HL-60 (cell line): ENCODE measurements at regions not wholly inside any gene's neighbourhood (a gene's known extent, or its start where the extent isn't known, plus 50 kb on each side); places are given as distances from the start of the nearest gene placed in this dataset.

Source experiments
- DNase-seq, 2 experiments: peaks; one replicate each; pipeline ENCODE4 v3.0.0-alpha.2; 2010 to 2020; ENCODE audit warnings: low read depth in 1 of 2, low spot score in 1 of 2
- H3K27ac ChIP-seq: fragments of 250-450 bp; sonication (Bioruptor Pico); replicated peaks from 2 replicates; pipeline ENCODE4 v1.5.1; 2020; ENCODE audit warnings: mild to moderate bottlenecking, moderate library complexity
- H3K27me3 ChIP-seq: fragments of 250-450 bp; sonication (Bioruptor Pico); 2 replicates; pipeline ENCODE4 v1.5.1; 2021; ENCODE audit warnings: mild to moderate bottlenecking, moderate library complexity; ENCODE audit not compliant: insufficient read depth, poor library complexity, severe bottlenecking
- H3K4me3 ChIP-seq: replicated peaks from 2 replicates; pipeline ENCODE4 v1.5.1; 2011; ENCODE audit warnings: mild to moderate bottlenecking, control low read depth, low read length; ENCODE audit not compliant: insufficient read depth
- GABPA ChIP-seq: IDR thresholded peaks from 2 replicates; pipeline ENCODE4 v1.6.1; 2012; ENCODE audit warnings: low read depth
- POLR2AphosphoS5 ChIP-seq: IDR thresholded peaks from 2 replicates; pipeline ENCODE4 v1.6.1; 2012; ENCODE audit warnings: low read depth
- SPI1 ChIP-seq: IDR thresholded peaks from 2 replicates; pipeline ENCODE4 v1.6.1; 2012; ENCODE audit warnings: low read depth, mild to moderate bottlenecking, borderline replicate concordance
- TF ChIP-seq, protein P1 (sequence below): IDR thresholded peaks from one replicate; pipeline ENCODE4 v1.5.1; 2011; ENCODE audit warnings: low read length, control low read depth, inconsistent platforms; ENCODE audit not compliant: insufficient read depth
- TF ChIP-seq, protein P2 (sequence below): IDR thresholded peaks from 2 replicates; pipeline ENCODE4 v1.6.1; 2012; ENCODE audit warnings: low read depth; ENCODE audit not compliant: insufficient replicate concordance

DNA sequence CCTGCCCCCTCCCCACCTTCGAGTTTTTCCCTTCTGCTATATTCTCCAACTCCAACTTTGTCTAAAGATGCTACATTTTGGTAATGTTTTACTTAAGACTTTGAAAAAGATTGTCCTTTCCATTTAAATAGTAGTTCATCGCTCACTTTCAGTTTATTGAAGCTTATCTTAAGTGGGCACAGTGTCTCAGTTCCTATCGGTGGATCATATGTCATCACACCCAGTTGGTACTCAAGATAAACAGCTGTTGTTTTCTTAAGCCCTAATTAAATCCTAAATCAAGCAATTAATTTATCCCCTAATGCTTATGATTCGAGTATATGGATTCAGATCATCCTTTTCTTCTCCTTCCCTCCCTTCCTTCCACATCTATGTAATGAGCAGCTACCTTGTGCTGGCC, 210.7 kb downstream of the TLE3 start:
- no peak for TF ChIP-seq GABPA
- no peak for TF ChIP-seq SPI1
- TF ChIP-seq POLR2AphosphoS5: no peak
- TF ChIP-seq, protein P1, sequence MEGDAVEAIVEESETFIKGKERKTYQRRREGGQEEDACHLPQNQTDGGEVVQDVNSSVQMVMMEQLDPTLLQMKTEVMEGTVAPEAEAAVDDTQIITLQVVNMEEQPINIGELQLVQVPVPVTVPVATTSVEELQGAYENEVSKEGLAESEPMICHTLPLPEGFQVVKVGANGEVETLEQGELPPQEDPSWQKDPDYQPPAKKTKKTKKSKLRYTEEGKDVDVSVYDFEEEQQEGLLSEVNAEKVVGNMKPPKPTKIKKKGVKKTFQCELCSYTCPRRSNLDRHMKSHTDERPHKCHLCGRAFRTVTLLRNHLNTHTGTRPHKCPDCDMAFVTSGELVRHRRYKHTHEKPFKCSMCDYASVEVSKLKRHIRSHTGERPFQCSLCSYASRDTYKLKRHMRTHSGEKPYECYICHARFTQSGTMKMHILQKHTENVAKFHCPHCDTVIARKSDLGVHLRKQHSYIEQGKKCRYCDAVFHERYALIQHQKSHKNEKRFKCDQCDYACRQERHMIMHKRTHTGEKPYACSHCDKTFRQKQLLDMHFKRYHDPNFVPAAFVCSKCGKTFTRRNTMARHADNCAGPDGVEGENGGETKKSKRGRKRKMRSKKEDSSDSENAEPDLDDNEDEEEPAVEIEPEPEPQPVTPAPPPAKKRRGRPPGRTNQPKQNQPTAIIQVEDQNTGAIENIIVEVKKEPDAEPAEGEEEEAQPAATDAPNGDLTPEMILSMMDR: no peak
- TF ChIP-seq, protein P2, sequence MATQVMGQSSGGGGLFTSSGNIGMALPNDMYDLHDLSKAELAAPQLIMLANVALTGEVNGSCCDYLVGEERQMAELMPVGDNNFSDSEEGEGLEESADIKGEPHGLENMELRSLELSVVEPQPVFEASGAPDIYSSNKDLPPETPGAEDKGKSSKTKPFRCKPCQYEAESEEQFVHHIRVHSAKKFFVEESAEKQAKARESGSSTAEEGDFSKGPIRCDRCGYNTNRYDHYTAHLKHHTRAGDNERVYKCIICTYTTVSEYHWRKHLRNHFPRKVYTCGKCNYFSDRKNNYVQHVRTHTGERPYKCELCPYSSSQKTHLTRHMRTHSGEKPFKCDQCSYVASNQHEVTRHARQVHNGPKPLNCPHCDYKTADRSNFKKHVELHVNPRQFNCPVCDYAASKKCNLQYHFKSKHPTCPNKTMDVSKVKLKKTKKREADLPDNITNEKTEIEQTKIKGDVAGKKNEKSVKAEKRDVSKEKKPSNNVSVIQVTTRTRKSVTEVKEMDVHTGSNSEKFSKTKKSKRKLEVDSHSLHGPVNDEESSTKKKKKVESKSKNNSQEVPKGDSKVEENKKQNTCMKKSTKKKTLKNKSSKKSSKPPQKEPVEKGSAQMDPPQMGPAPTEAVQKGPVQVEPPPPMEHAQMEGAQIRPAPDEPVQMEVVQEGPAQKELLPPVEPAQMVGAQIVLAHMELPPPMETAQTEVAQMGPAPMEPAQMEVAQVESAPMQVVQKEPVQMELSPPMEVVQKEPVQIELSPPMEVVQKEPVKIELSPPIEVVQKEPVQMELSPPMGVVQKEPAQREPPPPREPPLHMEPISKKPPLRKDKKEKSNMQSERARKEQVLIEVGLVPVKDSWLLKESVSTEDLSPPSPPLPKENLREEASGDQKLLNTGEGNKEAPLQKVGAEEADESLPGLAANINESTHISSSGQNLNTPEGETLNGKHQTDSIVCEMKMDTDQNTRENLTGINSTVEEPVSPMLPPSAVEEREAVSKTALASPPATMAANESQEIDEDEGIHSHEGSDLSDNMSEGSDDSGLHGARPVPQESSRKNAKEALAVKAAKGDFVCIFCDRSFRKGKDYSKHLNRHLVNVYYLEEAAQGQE: no peak
- H3K27me3 ChIP-seq: no peaks in the 10 kb centered on the region
- H3K4me3 ChIP-seq: no peak overlapping the region
- no peak overlapping the region for H3K27ac ChIP-seq
- DNase-seq: no peak

DNA sequence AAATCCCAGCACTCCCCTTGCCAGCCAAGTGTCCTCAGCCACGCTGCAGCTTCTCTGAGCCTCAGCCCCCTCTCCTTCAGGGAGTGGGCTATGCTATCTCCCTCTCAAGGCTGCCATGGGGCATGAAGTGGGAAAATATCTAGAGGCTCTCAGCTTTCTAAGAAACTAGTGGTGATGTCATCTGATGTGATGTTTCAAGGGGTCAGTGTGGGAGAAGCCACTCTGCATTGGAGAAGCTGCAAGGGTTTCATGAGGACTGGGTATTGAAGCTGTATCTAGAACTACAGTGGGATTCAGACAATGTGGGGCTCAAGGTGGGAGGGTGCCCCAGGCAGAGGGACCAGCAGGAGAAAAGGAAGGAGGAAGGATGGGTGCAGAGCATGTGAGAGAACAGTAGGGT, 210.2 kb downstream of the TLE3 start:
- Histone ChIP-seq H3K27ac (no peak overlapping the region), H3K27me3 (no peaks in the 10 kb centered on the region), H3K4me3 (no peak overlapping the region)
- DNase-seq: no peak
- TF ChIP-seq, protein P2: no peak
- no peak for TF ChIP-seq POLR2AphosphoS5
- no peak for TF ChIP-seq SPI1
- TF ChIP-seq GABPA: no peak
- TF ChIP-seq, protein P1: no peak

DNA sequence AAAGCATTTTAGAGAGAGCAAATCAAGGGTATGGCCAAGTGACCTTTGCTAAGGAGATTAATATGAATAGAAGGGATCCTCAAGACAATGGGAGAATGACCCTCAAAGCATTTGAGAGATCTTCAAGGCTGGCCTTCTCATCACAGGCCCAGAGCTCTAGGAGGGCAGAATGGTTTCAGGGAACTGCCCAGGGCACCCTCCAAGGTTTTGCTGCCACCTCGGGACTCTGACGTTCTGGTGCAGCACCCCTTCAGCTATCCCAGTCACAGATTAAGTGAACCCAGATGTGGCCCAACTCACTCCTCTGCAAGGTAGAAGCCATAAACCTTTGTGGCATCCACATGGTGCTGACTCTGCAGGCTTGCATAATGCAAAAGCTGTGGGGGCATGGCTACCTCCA, 209.3 kb downstream of the TLE3 start:
- DNase-seq: no peak
- Histone ChIP-seq H3K27ac (no peak overlapping the region), H3K27me3 (no peaks in the 10 kb centered on the region), H3K4me3 (no peak overlapping the region)
- TF ChIP-seq, protein P2: no peak
- TF ChIP-seq POLR2AphosphoS5 (no peak), SPI1 (no peak), GABPA (no peak)
- TF ChIP-seq, protein P1: no peak
